Mesendoderm (in vitro differentiated cells): ENCODE measurements at regions not wholly inside any gene's neighbourhood (a gene's known extent, or its start where the extent isn't known, plus 50 kb on each side); places are given as distances from the start of the nearest gene placed in this dataset.

Experiments
- DNase-seq: peaks from one replicate; pipeline ENCODE4 v3.0.0; 2013
- H2AK5ac ChIP-seq: 2 replicates; pipeline ENCODE4 v1.6.1; 2013; ENCODE audit warnings: low read length, inconsistent platforms
- H2BK120ac ChIP-seq: 2 replicates; pipeline ENCODE4 v1.6.1; 2013; ENCODE audit warnings: low read depth, mild to moderate bottlenecking, low read length, moderate library complexity, mixed read lengths
- H2BK15ac ChIP-seq: replicated peaks from 2 replicates; pipeline ENCODE4 v1.6.1; 2013; ENCODE audit warnings: low read depth, mild to moderate bottlenecking, moderate library complexity
- H2BK5ac ChIP-seq: 2 replicates; pipeline ENCODE4 v1.6.1; 2013; ENCODE audit warnings: low read length, inconsistent platforms
- H3K18ac ChIP-seq: 2 replicates; pipeline ENCODE4 v1.6.1; 2013; ENCODE audit warnings: mild to moderate bottlenecking, low read length, mixed read lengths
- H3K23ac ChIP-seq: one replicate; pipeline ENCODE4 v1.6.1; 2013; ENCODE audit warnings: low read length
- H3K27ac ChIP-seq: 2 replicates; pipeline ENCODE4 v1.5.1; 2013; ENCODE audit warnings: low read depth, mild to moderate bottlenecking, inconsistent platforms, low read length, moderate library complexity
- H3K27me3 ChIP-seq: 2 replicates; pipeline ENCODE4 v1.6.1; 2013; ENCODE audit warnings: low read length, control low read depth, mild to moderate bottlenecking, inconsistent platforms; ENCODE audit not compliant: insufficient read depth, poor library complexity
- H3K36me3 ChIP-seq: 2 replicates; pipeline ENCODE4 v1.6.1; 2013; ENCODE audit warnings: low read length, inconsistent platforms; ENCODE audit not compliant: control insufficient read depth, insufficient read depth
- H3K4ac ChIP-seq: one replicate; pipeline ENCODE4 v1.6.1; 2013; ENCODE audit warnings: low read depth, mild to moderate bottlenecking, low read length, moderate library complexity
- H3K4me1 ChIP-seq: 2 replicates; pipeline ENCODE4 v1.6.1; 2013; ENCODE audit warnings: low read depth, low read length, inconsistent platforms; ENCODE audit not compliant: control insufficient read depth
- H3K4me2 ChIP-seq: 2 replicates; pipeline ENCODE4 v1.6.1; 2013; ENCODE audit warnings: low read length
- H3K4me3 ChIP-seq: 2 replicates; pipeline ENCODE4 v1.5.1; 2013; ENCODE audit warnings: mild to moderate bottlenecking, low read length
- H3K56ac ChIP-seq: one replicate; pipeline ENCODE4 v1.6.1; 2013; ENCODE audit warnings: low read length
- H3K79me1 ChIP-seq: 2 replicates; pipeline ENCODE4 v1.6.1; 2013; ENCODE audit warnings: low read length, inconsistent platforms
- H3K79me2 ChIP-seq: 2 replicates; pipeline ENCODE4 v1.6.1; 2013; ENCODE audit warnings: mild to moderate bottlenecking, low read length; ENCODE audit not compliant: control insufficient read depth, insufficient read depth
- H3K9ac ChIP-seq: 2 replicates; pipeline ENCODE4 v1.6.1; 2013; ENCODE audit warnings: low read length, inconsistent platforms
- H4K5ac ChIP-seq: one replicate; pipeline ENCODE4 v1.6.1; 2013; ENCODE audit warnings: low read length
- H4K8ac ChIP-seq: one replicate; pipeline ENCODE4 v1.6.1; 2013; ENCODE audit warnings: low read depth, mild to moderate bottlenecking, control low read depth, low read length, moderate library complexity
- WGBS: extraction: QIAGEN DNeasy Blood & Tissue Kit; methylation state at CpG from one replicate; pipeline ENCODE4 v1.1.7; 2013; ENCODE audit warnings: low lambda C conversion rate, missing lambda C conversion rate; ENCODE audit not compliant: insufficient coverage; ENCODE audit errors: extremely low coverage; 5-methylcytosine and 5-hydroxymethylcytosine counted together

GRCh38 chr15:77810130-77810571 is 177.4 kb upstream of the LINGO1 start:
- Histone ChIP-seq H3K23ac (no peak overlapping the region), H3K36me3 (no peaks in the 10 kb centered on the region), H3K4ac (no peak overlapping the region), H4K8ac (no peak overlapping the region), H3K56ac (no peak overlapping the region), H2AK5ac (no peak overlapping the region), H2BK120ac (no peak overlapping the region), H3K79me2 (no peaks in the 10 kb centered on the region), H2BK15ac (no peak overlapping the region), H3K4me3 (no peak overlapping the region), H3K9ac (no peak overlapping the region), H3K27ac (no peak overlapping the region), H4K5ac (no peak overlapping the region), H3K27me3 (no peaks in the 10 kb centered on the region), H3K4me1 (no peaks in the 10 kb centered on the region), H3K4me2 (no peak overlapping the region), H3K79me1 (no peaks in the 10 kb centered on the region), H3K18ac (no peak overlapping the region), H2BK5ac (no peak overlapping the region)
- no CpG with 5 or more reads among the region's 6 CpGs for WGBS
- no peak for DNase-seq

GRCh38 chr15:77808581-77809177 is 176.0 kb upstream of the LINGO1 start:
- no peak overlapping the region for H2AK5ac ChIP-seq
- H3K79me2 ChIP-seq, result no peaks in the 10 kb centered on the region
- H3K79me1 ChIP-seq, result no peaks in the 10 kb centered on the region
- no peak overlapping the region for H4K5ac ChIP-seq
- H3K4me1 ChIP-seq, result no peaks in the 10 kb centered on the region
- WGBS, result no CpG with 5 or more reads among the region's 8 CpGs
- no peak overlapping the region for H2BK120ac ChIP-seq
- peak overlapping the region; percentile 45 for H3K23ac ChIP-seq
- no peak overlapping the region for H4K8ac ChIP-seq
- H3K36me3 ChIP-seq, result no peaks in the 10 kb centered on the region
- no peak overlapping the region for H3K4me3 ChIP-seq
- no peak overlapping the region for H3K4me2 ChIP-seq
- no peaks in the 10 kb centered on the region for H3K27me3 ChIP-seq
- no peak overlapping the region for H3K56ac ChIP-seq
- no peak overlapping the region for H3K18ac ChIP-seq
- DNase-seq, result no peak
- no peak overlapping the region for H3K4ac ChIP-seq
- no peak overlapping the region for H3K9ac ChIP-seq
- H3K27ac ChIP-seq, result no peak overlapping the region
- H2BK5ac ChIP-seq, result no peak overlapping the region
- no peak overlapping the region for H2BK15ac ChIP-seq

GRCh38 chr15:77808075-77808474 is 175.4 kb upstream of the LINGO1 start:
- H3K56ac ChIP-seq, result no peak overlapping the region
- H2BK120ac ChIP-seq, result no peak overlapping the region
- no peak overlapping the region for H3K4ac ChIP-seq
- no peak overlapping the region for H4K5ac ChIP-seq
- no peaks in the 10 kb centered on the region for H3K27me3 ChIP-seq
- H2BK15ac ChIP-seq, result no peak overlapping the region
- whole genome bisulfite sequencing, result no CpG with 5 or more reads among the region's 7 CpGs
- H3K18ac ChIP-seq, result no peak overlapping the region
- H4K8ac ChIP-seq, result no peak overlapping the region
- no peaks in the 10 kb centered on the region for H3K79me1 ChIP-seq
- H3K9ac ChIP-seq, result no peak overlapping the region
- H3K4me3 ChIP-seq, result no peak overlapping the region
- no peak overlapping the region for H3K27ac ChIP-seq
- no peak overlapping the region for H2AK5ac ChIP-seq
- no peak overlapping the region for H3K23ac ChIP-seq
- DNase-seq, result no peak
- no peak overlapping the region for H3K4me2 ChIP-seq
- H3K79me2 ChIP-seq, result no peaks in the 10 kb centered on the region
- H3K4me1 ChIP-seq, result no peaks in the 10 kb centered on the region
- no peak overlapping the region for H2BK5ac ChIP-seq
- no peaks in the 10 kb centered on the region for H3K36me3 ChIP-seq

- Histone ChIP-seq H2BK5ac (no peak overlapping the region), H4K5ac (no peak overlapping the region), H4K8ac (no peak overlapping the region), H3K4me3 (no peak overlapping the region), H2BK15ac (no peak overlapping the region), H3K27me3 (no peaks in the 10 kb centered on the region), H3K27ac (no peak overlapping the region), H3K9ac (no peak overlapping the region), H3K36me3 (no peaks in the 10 kb centered on the region), H3K4ac (no peak overlapping the region), H3K18ac (no peak overlapping the region), H2AK5ac (no peak overlapping the region), H3K4me2 (no peak overlapping the region), H3K56ac (no peak overlapping the region), H2BK120ac (no peak overlapping the region), H3K79me1 (no peaks in the 10 kb centered on the region), H3K79me2 (no peaks in the 10 kb centered on the region), H3K4me1 (no peaks in the 10 kb centered on the region), H3K23ac (no peak overlapping the region)
- no peak for DNase-seq
- WGBS, result no CpG with 5 or more reads among the region's 9 CpGs
These were observed 174.9 kb upstream of the LINGO1 start for GRCh38 chr15:77807611-77808010.

- Histone ChIP-seq H2AK5ac (no peak overlapping the region), H2BK15ac (no peak overlapping the region), H2BK120ac (no peak overlapping the region), H4K8ac (no peak overlapping the region), H3K56ac (no peak overlapping the region), H3K27ac (no peak overlapping the region), H3K79me2 (no peaks in the 10 kb centered on the region), H3K4ac (no peak overlapping the region), H3K4me2 (no peak overlapping the region), H3K18ac (no peak overlapping the region), H2BK5ac (no peak overlapping the region), H3K36me3 (no peaks in the 10 kb centered on the region), H4K5ac (no peak overlapping the region), H3K27me3 (no peaks in the 10 kb centered on the region), H3K4me1 (no peaks in the 10 kb centered on the region), H3K9ac (no peak overlapping the region), H3K4me3 (no peak overlapping the region), H3K23ac (no peak overlapping the region), H3K79me1 (no peaks in the 10 kb centered on the region)
- no peak for DNase-seq
- no CpG with 5 or more reads among the region's 6 CpGs for WGBS
These were observed 174.4 kb upstream of the LINGO1 start for GRCh38 chr15:77807115-77807514.

GRCh38 chr15:77804210-77804609 is 171.5 kb upstream of the LINGO1 start:
- Histone ChIP-seq H3K9ac (no peak overlapping the region), H3K18ac (no peak overlapping the region), H3K79me2 (no peaks in the 10 kb centered on the region), H3K4me3 (no peak overlapping the region), H3K23ac (no peak overlapping the region), H4K5ac (no peak overlapping the region), H3K4ac (no peak overlapping the region), H3K27me3 (no peaks in the 10 kb centered on the region), H3K4me2 (no peak overlapping the region), H2AK5ac (no peak overlapping the region), H4K8ac (no peak overlapping the region), H3K56ac (no peak overlapping the region), H3K79me1 (no peaks in the 10 kb centered on the region), H3K36me3 (no peaks in the 10 kb centered on the region), H2BK120ac (no peak overlapping the region), H2BK15ac (no peak overlapping the region), H3K4me1 (no peaks in the 10 kb centered on the region), H2BK5ac (no peak overlapping the region), H3K27ac (no peak overlapping the region)
- no CpG with 5 or more reads among the region's 9 CpGs for WGBS
- DNase-seq, result peak; percentile 28
